NCI-H1930 (cell line): ENCODE measurements at regions not wholly inside any gene's neighbourhood (a gene's known extent, or its start where the extent isn't known, plus 50 kb on each side); places are given as distances from the start of the nearest gene placed in this dataset.
"Not testable (repeated sequence)": the region's sequence is repeated elsewhere in the genome, so short reads cannot be mapped to it uniquely, and the experiment has no call there.

Experiments used
- DNase-seq, 2 experiments: peaks; one replicate each; lab custom pipeline; 2025; lab: John Stamatoyannopoulos, UW

DNA sequence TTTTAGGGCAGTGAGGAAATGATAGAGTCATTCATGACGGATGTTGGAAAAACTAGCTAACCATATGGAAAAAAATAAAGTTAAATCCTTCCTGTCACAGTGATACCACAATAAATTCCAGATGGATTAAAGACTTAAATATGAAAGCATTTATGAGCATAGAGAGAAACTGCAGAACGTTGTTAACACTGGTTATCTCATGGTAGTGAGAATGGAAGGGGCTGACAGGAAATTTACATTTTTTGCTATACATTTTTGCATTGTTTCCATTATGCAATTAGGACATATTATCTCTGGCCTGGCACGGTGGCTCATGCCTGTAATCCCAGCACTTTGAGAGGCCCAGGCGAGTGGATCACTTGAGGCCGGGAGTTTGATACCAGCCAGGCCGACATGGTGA is 130.5 kb upstream of the VOPP1 start:
- DNase-seq: not testable (repeated sequence)

DNA sequence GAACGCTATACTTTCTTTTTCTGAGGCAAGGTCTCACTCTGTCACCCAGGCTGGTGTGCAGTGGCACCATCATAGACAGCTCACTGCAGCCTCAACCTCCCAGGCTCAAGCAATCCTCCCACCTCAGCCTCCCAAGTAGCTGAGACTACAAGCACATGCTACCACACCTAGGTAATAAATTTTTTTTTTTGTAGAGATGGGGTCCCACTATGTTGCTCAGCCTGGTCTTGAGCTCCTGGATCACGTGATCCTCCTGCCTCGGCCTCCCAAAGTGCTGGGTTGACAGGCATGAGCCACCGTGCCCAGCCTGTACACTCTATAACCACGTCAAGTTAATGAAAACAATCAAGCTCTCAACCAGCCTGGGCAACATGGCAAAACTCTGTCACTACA is 127.1 kb upstream of the VOPP1 start:
- not testable (repeated sequence) for DNase-seq

DNA sequence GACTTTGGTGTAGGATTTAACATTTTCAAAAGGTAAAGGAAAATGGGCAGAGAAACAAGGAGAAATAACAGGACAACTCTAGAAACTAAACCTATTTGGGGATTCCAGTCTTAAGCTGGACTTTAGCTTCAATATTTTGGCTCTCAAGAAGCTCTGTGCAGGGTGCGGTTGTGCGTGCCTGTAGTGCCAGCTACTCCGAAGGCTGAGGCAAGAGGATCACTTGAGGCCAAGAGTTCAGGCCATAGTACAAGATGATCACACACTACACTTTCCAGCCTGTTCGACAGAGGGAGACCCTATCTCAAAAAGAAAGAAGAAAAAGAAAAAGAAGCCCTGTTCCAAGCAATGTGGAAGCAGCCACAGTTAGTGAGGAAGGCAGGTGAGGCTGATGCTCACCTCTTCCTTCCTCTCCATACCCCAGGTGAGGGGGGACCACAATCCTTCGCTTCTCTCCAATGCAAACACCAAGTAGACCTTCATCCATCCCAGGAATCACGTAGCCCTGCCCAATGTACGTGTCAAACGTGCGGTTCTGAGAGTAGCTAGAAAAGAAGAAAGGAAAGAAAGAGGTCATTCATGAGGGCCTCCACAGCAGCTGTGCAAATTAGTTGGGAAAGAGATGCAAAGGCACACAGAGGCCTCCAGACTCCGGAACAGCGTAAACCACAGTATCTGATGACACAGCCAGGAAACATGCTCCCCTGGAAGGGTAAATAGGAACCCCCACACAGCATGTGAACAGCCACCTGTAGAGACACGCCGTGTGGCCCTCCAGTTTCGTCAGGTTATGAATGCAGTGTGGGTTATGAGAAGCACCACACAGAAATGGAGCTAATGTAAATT is 126.5 kb upstream of the VOPP1 start:
- DNase-seq: peak in 1 of 2 experiments; percentile 65

DNA sequence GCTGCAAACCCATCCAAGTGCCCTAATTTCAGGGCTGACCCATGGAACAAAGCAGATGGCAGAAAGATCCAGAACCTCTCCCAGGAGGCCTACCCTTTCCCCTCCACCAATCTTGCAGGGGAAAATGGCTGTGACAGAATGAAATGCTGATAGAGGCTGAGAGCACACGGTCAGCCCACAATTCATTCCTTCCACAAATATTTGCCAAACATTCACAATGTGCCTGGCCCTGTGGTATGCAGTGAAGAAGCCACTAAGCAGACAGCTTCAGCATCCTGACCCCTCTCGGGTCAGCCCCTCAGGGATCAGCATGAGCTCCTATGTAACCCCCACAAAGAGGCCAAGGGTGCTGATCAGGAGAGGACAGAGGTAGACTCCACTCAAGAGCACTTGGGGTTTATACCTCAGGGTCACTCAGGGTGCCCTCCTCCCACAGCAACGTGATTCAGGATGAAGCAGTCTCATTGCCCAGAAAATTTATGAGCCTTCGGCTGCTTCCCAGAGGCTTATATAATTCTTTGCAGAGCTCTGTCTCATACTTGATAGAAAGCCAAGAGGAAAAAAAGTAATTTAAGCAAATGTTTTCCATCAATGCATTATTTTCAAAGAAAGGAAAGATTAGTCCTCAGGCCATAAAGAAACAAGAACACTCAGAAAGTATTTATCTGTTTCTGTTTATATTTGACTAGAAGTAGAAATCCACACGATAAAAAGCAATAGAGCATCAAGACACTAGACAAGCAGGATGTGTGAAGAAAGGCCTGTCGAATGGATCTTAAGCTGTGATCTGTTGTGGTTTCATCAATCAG is 123.8 kb upstream of the VOPP1 start:
- not testable (repeated sequence) for DNase-seq

DNA sequence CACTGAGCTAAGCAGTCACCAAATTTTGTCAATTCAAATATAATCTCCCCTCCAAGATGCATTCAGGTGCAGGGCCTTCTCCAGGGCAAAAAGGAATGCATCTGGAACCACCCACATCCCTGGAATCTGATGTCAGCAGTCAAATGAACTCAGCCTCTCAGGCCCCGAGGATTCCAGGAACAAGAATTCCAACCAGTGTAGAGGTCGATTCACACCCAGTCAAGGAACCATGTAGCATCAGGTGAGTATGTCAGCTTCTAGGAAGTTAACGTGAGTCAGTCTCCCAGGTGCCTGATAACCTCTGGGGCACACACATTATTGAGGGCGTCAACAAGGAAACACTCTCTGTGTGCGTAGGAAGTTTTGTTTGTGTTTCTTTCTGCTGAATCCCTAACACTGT is 122.2 kb upstream of the VOPP1 start:
- not testable (repeated sequence) for DNase-seq

DNA sequence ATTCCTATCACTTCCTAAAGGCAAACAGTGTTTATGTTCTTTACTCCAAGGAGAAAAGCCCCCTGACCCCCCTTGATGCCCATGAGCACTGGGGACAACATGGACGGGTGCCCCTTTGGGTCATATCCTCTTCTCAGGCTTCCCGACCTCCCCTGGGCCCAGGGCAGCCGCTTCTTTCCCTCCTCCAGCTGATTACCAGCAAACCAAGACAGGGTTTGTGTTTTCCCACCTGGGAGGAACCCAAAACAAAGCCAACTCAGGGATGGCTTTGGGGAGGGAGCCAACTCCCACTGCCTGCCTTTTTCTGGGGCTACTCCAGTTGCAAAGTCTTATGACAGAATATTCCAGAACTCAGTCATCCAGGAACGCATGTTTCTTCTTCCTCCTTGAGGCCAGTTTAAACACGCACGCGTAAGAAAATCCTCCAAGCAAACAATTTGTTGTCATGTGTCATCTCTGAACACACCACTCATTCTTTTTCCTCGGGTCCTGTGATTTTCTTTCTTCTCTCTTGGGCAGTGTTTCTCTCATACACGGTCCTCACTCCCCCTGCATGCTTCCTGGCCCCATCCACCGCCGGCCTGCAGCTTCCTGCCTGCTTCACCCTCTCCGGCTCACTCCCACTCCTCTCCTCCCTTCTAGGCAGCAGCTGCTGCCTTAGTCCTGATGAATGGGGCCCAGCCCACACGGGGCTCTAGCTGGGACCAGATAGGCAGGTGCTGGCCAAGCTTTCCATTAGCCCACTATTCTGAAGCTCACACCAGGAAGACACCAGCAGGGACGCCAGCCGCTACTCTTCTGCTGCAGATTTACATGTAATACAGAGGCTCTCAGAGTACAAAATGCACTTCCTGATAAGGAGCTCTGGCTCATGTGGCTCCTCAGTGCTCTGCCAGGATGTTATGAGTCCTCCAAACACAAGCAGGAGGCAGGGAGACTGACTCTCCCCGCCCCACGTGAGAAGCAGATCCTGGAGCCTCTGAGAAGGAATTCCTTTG is 116.7 kb upstream of the VOPP1 start:
- DNase-seq: not testable (repeated sequence)

DNA sequence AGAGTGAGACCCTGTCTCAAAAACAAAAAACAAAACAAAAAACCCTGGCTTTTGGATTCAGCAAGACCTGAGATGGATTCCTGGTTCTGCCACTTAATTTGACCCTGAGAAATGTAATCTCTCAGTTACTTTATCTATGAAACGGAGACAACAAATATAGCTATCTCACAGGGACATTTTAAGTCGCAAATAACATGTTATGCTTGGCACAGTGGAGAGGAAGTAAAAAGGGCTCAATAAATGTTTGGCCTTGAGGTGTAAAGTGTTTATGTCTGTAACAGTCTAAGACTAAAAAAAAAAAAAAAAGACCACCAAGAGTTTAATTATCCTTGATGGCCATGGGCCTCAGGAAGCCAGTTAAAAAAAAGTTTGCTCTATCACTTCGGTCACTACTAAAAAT is 116.0 kb upstream of the VOPP1 start:
- not testable (repeated sequence) for DNase-seq

DNA sequence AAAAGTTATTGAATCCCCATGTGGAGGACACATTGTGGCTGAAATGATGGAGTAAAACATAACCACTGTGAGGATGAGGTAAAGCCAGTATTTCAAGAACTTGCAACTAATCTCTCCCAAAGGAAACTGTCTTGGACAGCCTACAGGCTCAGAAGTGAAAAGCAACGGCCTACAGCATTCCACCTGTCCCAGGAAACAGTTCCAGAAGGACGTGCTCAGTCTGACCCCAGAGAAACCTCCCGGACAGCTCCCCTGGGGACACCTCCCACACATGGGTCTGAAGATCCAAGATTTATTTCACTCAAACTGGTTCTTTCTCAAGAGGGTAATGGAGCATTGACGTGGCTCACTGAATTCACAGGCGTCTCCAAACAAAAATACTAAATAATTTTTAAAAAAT is 115.0 kb upstream of the VOPP1 start:
- not testable (repeated sequence) for DNase-seq

DNA sequence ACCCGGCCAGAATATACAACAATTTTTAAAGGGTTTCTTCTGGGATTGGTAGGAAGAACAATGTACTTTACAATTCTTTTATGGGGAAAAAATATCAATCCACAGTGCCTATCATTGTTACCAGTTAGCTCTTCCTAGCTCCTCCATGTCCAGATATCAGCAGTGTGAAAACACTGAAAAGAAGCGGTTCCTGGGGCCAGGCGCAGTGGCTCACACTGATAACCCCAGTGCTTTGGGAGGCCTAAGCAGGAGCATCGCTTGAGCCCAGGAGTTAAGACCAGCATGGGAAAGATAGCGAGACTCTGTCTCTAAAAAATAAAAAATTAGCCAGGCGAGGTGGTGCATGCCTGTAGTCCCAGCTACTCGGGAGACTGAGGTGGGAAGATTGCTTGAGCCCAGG is 114.5 kb upstream of the VOPP1 start:
- DNase-seq: not testable (repeated sequence)

DNA sequence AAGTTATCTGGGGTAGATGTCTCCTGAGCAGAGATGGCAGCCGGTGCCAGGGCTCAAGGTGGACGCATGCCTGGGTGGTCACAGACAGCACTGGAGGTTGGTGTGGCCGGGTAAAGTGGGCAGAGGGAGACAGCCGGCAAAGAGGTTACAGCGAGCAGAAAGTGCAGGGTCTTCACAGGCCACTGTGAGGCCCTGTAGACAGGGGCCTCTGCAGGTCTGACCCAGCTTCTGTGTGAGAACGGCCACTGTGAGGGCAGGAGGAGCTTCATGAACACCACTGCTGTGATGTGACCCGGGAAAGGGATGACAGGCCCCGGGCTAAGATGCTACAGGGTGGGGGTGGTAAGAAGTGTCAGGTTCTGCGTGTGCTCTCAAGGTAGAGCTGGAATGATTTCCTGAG is 111.2 kb upstream of the VOPP1 start:
- not testable (repeated sequence) for DNase-seq

DNA sequence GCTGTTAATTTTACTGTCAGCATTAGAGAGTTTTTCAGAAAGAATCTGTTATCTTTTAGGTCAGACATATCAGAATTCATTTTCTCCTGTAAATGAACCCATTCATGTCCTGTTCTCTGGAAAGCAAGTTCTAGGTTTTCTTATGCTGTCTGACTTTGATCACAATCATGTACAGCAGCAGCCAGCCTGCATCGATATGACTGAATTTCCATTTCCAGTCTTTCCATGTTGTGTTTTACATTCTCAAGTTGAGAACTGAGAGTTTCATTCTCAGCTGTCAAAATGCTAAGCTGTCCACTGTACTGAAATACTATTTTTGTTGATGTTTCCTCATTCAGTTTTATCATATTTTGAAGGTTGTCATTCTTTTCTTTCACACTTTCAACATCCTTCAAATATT is 103.3 kb upstream of the VOPP1 start:
- not testable (repeated sequence) for DNase-seq

DNA sequence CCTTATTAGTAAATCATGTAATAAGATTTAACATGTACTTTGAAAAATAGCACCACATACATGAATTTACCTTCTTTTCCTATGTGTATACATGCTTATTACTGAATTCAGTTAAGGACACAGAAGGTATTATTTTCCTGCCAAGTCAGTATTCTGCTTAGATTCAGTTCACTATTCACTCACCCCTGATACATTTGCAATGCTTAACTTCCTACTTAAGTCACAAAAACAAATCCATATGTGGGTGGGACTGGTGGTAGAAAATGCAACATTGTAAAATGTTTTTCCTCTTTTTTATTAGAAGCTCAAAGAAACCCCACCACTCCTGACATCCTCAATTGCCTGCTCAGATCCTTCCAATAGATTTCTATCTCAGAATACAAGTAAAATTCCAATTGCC is 101.2 kb upstream of the VOPP1 start:
- not testable (repeated sequence) for DNase-seq

DNA sequence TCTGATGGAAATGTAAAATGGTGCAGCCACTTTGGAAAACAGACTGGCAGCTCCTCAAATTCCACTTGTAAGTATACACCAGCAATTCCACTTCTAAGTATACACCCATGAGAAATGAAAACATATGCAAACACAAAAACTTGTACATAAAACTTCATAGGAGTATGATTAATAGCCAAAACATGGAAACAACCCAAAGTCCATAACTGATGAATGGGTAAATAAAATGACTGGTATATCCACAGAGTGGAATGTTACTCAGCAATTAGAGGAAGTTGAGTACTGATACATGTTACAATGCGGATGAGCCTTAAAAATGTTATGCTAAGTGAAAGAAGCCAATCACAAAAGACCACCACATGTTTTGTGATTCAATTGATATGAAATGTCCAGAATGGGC is 99.8 kb upstream of the VOPP1 start:
- DNase-seq: not testable (repeated sequence)

DNA sequence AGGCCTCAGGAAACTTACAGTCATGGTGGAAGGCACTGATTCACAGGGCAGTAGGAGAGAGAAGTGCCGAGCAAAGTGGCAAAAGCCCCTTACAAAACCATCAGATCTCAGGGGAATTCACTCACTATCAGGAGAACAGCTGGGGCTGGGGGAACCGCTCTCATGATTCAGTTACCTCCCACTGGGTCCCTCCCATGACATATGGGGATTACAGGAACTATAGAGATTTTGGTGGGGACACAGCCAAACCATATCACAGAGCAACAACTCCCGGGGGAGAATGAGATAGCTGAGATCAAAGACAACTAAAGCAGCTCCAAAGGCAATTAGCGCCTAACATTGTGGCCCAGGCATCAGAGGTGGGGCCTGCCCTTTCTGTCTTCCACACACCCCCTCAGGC is 85.4 kb upstream of the VOPP1 start:
- no peak for DNase-seq

DNA sequence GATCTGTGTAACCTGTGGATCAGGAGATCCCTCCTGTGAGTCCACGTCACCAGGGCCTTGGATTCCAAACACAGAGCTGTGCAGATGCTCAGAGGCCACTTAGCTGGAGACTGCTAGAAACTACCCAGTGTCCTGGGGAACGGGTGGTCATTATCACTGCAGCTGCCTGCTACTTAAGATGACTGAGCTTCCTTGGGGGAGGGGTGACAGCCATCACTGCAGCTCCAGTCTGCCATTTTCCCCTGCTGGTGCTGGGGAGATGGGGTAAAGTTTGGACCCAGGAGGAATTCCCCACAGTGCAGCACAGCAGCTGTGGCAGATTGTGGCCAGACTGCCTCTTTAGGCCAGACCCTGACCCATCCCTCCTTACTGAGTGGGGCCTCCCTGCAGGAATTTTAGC is 78.8 kb upstream of the VOPP1 start:
- DNase-seq: no peak

DNA sequence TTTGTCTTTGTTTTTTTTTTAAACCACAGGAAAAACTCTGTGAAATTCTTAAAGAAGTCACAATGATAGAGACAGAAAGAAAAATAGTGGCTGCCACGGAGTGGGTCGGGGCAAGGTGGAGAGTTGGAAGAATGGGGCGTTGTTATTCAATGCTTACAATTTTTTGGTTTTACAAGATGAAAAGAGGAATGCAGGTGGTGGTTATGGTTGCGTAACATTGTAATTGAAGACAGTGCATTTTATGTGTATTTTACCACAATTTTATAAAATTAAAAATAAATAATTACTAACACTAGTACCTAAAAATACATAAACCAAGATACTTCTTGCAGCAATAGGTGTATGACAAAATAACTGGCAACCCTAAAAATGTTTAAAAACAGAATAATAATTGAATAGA is 76.9 kb upstream of the VOPP1 start:
- no peak for DNase-seq

DNA sequence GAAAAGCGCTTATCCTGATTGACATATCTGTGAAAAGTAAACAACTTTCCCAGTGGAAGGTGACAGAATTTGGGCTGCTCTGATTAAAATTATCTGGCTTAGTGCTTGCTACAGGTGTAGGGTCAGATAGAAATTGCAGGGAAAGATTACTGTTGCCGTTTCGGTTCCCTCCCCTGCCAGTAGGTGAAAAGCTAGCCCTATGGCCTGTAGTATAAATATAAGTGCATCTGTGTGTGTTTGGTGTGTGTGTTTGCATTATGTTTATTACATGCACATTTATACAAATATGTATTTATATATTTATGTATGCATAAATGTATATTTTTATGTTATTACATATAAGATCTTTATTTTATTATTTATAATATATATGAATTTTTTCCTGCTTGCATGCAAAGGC is 72.3 kb upstream of the VOPP1 start:
- no peak for DNase-seq

DNA sequence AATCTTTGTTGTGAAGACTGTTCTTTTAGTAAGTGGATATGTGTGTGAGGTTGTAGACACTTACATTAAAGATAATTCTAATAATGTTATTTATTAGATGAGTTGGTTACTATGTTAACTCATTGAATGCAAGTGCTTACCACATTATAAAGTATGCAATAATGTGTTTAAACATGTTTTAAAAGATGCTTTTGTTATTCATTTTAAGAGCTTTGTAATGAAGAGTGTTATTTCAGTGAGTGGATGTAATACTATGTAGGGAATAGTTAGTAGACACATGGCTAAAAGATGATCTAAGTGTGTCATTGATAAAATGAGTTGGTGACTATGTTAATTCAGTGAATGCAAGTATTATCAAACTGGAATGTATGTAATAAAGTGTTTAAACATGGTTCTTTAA is 70.0 kb upstream of the VOPP1 start:
- no peak for DNase-seq

DNA sequence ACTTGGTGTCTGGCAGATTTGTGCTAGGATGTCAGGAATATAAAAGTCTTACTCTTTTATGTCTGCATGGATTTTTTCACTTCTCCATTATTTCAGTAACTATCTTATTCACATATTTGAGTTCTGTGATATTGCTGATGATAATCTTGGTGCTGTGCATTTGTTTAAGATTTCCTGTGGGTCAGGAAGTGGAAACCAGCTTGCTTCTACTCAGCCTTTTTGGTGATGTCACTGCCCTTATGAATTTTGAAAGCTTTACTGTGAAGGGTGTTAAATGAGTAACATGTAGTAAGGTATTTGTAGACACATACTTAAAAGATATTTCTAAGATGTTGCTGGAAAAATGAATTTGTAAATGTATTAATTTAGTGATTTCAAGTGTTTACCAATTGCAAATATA is 69.5 kb upstream of the VOPP1 start:
- no peak for DNase-seq

DNA sequence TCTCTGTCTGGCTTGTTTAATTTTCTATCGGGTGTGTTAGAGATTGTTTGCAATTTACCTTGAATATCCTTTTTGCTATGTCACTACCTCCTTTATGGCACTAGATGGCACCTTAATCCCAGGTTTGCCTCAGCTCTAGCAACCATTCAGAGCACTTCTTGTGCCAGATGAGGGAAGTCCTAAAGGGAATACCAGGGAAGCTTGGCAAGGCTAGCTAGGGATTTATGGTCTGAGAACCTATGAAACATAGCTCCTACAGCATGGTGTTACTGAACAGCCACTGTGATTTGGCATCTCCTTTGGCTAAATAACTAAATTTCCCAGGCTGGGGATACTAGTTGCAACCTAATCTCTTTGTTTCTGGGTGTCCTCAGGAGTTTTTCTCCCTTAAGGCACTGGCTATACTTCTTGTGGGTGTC is 69.0 kb upstream of the VOPP1 start:
- DNase-seq: peak; percentile 52 to 67

DNA sequence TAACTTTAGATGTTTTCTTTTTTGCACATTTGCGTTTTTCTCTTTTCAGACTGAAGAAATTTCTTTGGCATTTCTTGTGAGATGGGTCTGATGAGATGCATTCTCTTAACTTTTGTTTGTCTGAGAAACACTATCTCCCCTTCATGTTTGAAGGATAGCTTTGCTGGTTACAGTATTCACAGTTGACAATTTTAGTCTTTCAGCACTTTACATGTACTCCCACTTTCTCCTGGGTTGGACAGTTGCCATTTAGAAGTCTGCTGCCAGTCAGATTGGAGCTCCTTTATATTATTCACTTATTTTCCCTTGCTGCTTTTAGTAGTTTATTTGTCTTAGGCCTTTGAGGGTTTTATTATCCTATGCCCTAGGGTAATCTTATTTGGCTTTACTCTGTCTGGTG is 67.3 kb upstream of the VOPP1 start:
- DNase-seq: no peak
